HFFc6 (cell line): ENCODE measurements at regions not wholly inside any gene's neighbourhood (a gene's known extent, or its start where the extent isn't known, plus 50 kb on each side); places are given as distances from the start of the nearest gene placed in this dataset.

Source experiments
- DNase-seq: peaks from one replicate; pipeline ENCODE4 v3.0.0-alpha.2; 2018
- H3K27ac Mint-ChIP-seq: 2 replicates; pipeline ENCODE4 v1.8.0; 2020; ENCODE audit warnings: mild to moderate bottlenecking, mixed read lengths
- H3K27me3 Mint-ChIP-seq: 2 replicates; pipeline ENCODE4 v1.8.0; 2021; ENCODE audit warnings: mild to moderate bottlenecking, moderate library complexity, mixed read lengths; ENCODE audit not compliant: insufficient read depth
- H3K36me3 Mint-ChIP-seq: 2 replicates; pipeline ENCODE4 v1.8.0; 2021; ENCODE audit warnings: low read depth, mixed read lengths
- H3K4me1 Mint-ChIP-seq: 2 replicates; pipeline ENCODE4 v1.8.0; 2020; ENCODE audit warnings: low read depth, mixed read lengths
- H3K4me3 Mint-ChIP-seq: 2 replicates; pipeline ENCODE4 v1.8.0; 2020; ENCODE audit warnings: mild to moderate bottlenecking, moderate library complexity, mixed read lengths
- H3K9me3 Mint-ChIP-seq: 2 replicates; pipeline ENCODE4 v1.8.0; 2020; ENCODE audit warnings: mild to moderate bottlenecking, mixed read lengths
- TF ChIP-seq, protein P1 (sequence below): fragments of 200-600 bp; sonication (generic); IDR thresholded peaks from 2 replicates; pipeline ENCODE4 v1.5.0; 2021; ENCODE audit warnings: antibody characterized with exemption, mild to moderate bottlenecking

DNA sequence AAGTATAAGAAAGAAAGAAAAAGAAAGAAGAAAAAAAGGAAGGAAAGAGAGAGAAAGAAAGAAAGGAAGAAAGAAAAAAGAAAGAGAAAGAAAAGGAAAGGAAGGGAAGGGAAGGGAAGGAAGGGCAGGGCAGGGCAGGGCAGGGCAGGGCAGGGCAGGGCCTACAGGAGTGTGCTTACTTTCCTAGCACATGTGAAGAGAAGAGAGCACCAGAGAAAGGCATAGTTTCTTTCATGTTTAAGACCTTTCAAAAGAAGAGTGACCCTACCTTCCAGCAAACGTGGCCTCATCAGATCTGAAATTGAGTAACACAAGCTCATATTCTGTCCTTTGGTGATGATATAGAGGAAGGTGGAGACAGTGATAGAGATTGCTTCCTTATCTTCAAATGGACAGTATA lies 899.3 kb upstream of the RAG2 start:
- no peak overlapping the region for H3K4me3 Mint-ChIP-seq
- no peaks in the 10 kb centered on the region for H3K36me3 Mint-ChIP-seq
- TF ChIP-seq, protein P1, sequence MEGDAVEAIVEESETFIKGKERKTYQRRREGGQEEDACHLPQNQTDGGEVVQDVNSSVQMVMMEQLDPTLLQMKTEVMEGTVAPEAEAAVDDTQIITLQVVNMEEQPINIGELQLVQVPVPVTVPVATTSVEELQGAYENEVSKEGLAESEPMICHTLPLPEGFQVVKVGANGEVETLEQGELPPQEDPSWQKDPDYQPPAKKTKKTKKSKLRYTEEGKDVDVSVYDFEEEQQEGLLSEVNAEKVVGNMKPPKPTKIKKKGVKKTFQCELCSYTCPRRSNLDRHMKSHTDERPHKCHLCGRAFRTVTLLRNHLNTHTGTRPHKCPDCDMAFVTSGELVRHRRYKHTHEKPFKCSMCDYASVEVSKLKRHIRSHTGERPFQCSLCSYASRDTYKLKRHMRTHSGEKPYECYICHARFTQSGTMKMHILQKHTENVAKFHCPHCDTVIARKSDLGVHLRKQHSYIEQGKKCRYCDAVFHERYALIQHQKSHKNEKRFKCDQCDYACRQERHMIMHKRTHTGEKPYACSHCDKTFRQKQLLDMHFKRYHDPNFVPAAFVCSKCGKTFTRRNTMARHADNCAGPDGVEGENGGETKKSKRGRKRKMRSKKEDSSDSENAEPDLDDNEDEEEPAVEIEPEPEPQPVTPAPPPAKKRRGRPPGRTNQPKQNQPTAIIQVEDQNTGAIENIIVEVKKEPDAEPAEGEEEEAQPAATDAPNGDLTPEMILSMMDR: no peak
- no peak overlapping the region for H3K27ac Mint-ChIP-seq
- no peak for DNase-seq
- no peaks in the 10 kb centered on the region for H3K9me3 Mint-ChIP-seq
- H3K27me3 Mint-ChIP-seq: no peaks in the 10 kb centered on the region
- peaks cover 40% of the 10 kb centered on the region for H3K4me1 Mint-ChIP-seq

DNA sequence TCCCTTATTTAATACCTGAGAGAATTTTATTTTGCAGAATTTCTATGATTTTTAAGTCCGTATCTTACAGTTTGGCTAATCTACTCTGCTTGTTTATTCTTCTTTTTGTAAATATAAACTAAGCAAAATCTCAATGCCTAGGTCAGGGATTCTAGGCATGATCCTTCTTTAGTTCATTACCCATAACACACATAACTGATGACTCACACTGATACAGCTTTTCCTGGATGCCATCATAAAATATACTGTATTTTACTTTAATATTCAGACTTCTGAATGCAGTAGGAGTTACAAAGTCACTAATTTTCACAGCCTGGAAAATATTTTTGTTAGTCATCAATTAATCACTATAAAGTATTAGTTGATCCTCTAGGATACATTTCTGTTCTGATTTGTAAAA lies 898.2 kb upstream of the RAG2 start:
- TF ChIP-seq, protein P1: no peak
- no peaks in the 10 kb centered on the region for H3K9me3 Mint-ChIP-seq
- H3K36me3 Mint-ChIP-seq: no peaks in the 10 kb centered on the region
- no peak overlapping the region for H3K27ac Mint-ChIP-seq
- DNase-seq: no peak
- H3K27me3 Mint-ChIP-seq: no peaks in the 10 kb centered on the region
- H3K4me1 Mint-ChIP-seq: peaks cover 31% of the 10 kb centered on the region
- H3K4me3 Mint-ChIP-seq: no peak overlapping the region

DNA sequence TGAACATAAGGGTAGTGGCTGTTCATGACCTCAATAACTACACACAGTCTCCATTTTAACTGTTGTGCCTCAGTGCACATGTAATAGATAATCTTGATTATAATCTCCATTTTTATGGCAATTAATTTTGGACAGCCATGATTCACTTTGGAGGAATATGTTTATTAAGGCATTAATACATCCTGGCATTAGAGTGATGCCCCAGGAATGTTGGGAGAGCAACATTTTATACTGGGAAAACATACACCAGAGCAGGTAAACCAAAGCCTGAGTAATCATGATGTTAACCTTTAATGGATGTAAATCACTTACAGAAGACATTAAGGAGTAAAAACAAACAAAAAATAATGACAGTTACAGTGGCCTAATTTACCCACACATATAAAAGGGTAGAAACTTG lies 886.3 kb upstream of the RAG2 start:
- H3K4me3 Mint-ChIP-seq: no peak overlapping the region
- no peaks in the 10 kb centered on the region for H3K36me3 Mint-ChIP-seq
- peaks cover 2% of the 10 kb centered on the region for H3K27me3 Mint-ChIP-seq
- no peaks in the 10 kb centered on the region for H3K9me3 Mint-ChIP-seq
- no peak overlapping the region for H3K27ac Mint-ChIP-seq
- DNase-seq: no peak
- no peaks in the 10 kb centered on the region for H3K4me1 Mint-ChIP-seq
- TF ChIP-seq, protein P1: no peak

DNA sequence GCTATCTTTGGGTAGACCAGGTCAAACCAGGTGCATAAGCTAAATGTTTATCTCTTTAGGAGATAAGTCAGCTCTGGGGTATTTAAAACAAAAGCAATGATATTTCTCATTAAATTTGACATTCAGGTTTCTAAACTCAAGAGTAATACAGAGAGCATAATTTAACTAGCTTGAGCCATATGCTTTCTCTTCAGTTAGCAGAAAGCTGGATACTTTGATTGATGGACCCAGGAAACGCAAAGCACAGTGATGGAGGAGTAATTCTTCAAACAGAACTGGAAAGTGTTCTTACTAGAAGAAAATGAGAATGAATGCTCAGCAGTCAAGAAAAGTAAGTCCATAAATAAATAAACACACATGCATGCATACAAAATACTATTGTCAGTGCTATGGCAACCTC lies 885.7 kb upstream of the RAG2 start:
- Mint-ChIP-seq H3K27me3 (peaks cover 2% of the 10 kb centered on the region), H3K36me3 (no peaks in the 10 kb centered on the region), H3K9me3 (no peaks in the 10 kb centered on the region), H3K4me3 (no peak overlapping the region), H3K4me1 (no peaks in the 10 kb centered on the region), H3K27ac (no peak overlapping the region)
- TF ChIP-seq, protein P1: no peak
- DNase-seq: no peak

DNA sequence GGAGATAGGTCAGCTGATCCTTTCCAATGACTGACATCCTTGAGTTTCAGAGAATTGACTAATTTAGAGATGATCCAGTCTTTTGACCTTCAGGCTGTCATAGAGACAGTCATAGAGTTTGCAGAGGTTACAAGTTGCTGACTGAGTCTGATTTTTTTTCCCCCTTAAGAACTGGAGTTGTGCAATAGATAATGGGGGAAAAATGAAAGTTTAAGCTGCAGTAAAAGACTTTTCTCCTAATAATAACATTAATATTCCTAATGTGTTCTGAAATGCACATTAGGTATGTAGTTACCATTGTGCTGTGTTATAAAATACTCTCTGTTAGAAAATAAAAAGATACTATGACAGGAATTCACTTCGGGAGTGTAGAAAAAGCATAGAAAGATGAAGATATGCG lies 876.9 kb upstream of the RAG2 start:
- Mint-ChIP-seq H3K4me1 (peaks cover 6% of the 10 kb centered on the region; the same call in 1 of the 2 replicates), H3K27me3 (no peaks in the 10 kb centered on the region; the same call in 1 of the 2 replicates), H3K27ac (no peak overlapping the region), H3K36me3 (no peaks in the 10 kb centered on the region), H3K4me3 (no peak overlapping the region), H3K9me3 (no peaks in the 10 kb centered on the region)
- TF ChIP-seq, protein P1: no peak
- DNase-seq: no peak

DNA sequence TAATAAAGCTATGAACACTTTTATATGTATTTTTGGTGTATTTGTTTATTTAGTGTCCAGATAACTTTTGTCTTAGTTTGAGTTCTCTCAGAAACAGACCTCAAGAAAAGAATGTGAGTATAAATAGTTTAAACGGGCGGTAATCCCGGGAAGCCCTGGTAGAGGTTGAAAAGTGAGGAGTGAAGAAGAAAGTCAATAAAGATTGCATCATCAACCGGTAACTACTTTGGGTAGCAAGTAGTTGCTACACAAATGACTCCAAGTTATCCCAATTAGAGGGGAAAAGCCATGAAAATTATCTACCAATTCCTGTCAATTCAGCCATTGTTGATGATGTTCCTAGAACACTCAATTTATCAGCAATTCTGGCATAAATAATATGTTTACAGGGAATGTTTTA lies 870.3 kb upstream of the RAG2 start:
- no peaks in the 10 kb centered on the region for H3K36me3 Mint-ChIP-seq
- no peaks in the 10 kb centered on the region; the same call in none of the 2 replicates for H3K27me3 Mint-ChIP-seq
- H3K4me1 Mint-ChIP-seq: no peaks in the 10 kb centered on the region
- H3K27ac Mint-ChIP-seq: no peak overlapping the region
- H3K9me3 Mint-ChIP-seq: no peaks in the 10 kb centered on the region
- H3K4me3 Mint-ChIP-seq: no peak overlapping the region
- TF ChIP-seq, protein P1: no peak
- DNase-seq: no peak
